Fibroblast of gingiva (primary cell): ENCODE measurements at regions not wholly inside any gene's neighbourhood (a gene's known extent, or its start where the extent isn't known, plus 50 kb on each side); places are given as distances from the start of the nearest gene placed in this dataset.
A peak's percentile ranks its signal among the peaks of the same experiment; 100 is the strongest.

Source experiments
- DNase-seq: peaks from one replicate; pipeline ENCODE4 v3.0.0-alpha.2; 2011; ENCODE audit warnings: low read depth

GRCh38 chr6:30272032-30272431 is 54.7 kb upstream of the TRIM39 start:
- DNase-seq = no peak

DNA sequence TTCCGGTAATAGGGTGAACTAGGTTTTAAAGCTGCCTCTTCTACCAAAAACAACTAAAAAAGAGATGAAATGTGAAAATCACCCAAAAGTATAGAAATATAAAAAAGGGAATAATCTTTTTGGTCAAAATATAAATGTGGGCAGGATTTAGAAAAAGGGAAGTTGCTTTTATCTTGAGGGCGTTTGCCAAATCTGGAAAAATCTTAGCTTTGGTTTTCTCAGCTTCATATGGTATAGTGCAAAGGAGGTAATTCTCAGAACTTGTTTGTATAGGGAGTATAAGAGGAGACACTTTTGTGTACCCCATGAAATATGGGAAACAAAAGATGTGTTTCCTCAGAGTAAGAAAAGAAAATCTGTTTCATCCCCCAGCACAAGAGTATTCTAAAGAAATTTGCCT is 54.2 kb upstream of the TRIM26 start:
- DNase-seq = no peak

DNA sequence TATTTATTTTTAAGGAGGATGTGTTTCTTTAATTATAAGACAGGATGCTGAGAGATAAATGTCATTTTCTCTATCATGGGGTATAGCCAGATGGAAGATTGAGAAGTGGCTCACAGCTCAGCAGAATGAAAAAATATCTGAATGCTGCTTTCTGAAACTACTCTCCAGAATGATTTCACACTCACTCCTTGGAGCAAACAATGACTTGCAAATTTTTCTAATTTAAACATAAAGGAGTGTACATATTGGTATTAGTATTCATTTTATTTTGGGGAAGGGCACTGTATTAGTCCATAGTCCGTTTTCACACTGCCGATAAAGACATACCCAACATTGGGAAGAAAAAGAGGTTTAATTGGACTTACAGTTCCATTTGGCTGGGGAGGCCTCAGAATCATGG is 52.4 kb upstream of the TRIM26 start:
- DNase-seq = no peak

GRCh38 chr6:30265181-30265580 is 52.0 kb upstream of the TRIM26 start:
- no peak for DNase-seq

DNA sequence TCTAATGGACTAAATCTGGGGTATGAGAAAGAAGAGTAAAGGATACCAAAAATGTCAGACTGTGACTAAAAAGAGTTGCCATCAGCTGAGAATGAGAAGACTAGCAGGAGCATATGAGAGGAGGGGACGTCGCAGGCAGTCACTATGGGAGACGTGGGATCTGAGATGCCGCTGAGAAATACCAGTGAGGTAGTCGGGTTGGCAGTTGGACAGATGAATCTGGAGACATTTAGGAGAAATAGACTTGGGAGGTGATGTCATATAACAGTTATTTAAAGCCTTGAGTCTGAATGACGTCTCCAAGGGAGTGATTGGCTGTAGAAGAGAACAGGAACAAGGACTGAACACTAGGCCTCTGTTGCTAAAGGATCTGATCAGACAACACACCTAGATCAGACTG is 51.5 kb upstream of the TRIM26 start:
- DNase-seq = peak; percentile 16

DNA sequence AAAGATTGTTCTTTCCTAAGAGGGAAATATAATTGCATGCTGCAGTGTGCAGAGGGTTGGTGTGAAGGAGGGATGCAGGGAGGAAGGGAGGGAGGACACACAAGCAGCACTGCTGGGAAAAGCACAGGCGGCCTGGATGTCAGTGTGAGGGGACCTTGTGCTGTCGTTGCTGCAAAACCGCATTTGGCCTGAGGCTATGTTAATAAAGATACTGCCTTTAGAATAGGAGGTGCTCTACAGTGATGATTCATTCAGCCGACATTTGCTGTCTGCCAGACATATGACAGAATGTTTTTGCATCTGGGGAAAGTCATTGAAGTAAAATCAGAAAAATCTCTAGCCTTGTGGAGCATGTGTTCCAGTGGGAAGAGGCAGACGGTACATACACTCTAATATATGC is 50.5 kb upstream of the TRIM26 start:
- peak; percentile 48 for DNase-seq
